PC-3 (cell line): ENCODE measurements at regions not wholly inside any gene's neighbourhood (a gene's known extent, or its start where the extent isn't known, plus 50 kb on each side); places are given as distances from the start of the nearest gene placed in this dataset.

ENCODE experiments used
- EZH2 ChIP-seq: fragments of 300-600 bp; sonication (generic); IDR thresholded peaks from one replicate; pipeline ENCODE4 v1.6.1; 2017; ENCODE audit warnings: antibody characterized with exemption, mild to moderate bottlenecking, low read length; ENCODE audit not compliant: unreplicated experiment
- TF ChIP-seq, protein P1 (sequence below): fragments of 300-600 bp; sonication (generic); conservative IDR thresholded peaks from 2 replicates; pipeline ENCODE4 v1.5.1; 2017; ENCODE audit warnings: antibody characterized with exemption, low read depth, mild to moderate bottlenecking, low read length

GRCh38 chr2:49222975-49223528, 68.7 kb upstream of the FSHR start:
- TF ChIP-seq, protein P1, sequence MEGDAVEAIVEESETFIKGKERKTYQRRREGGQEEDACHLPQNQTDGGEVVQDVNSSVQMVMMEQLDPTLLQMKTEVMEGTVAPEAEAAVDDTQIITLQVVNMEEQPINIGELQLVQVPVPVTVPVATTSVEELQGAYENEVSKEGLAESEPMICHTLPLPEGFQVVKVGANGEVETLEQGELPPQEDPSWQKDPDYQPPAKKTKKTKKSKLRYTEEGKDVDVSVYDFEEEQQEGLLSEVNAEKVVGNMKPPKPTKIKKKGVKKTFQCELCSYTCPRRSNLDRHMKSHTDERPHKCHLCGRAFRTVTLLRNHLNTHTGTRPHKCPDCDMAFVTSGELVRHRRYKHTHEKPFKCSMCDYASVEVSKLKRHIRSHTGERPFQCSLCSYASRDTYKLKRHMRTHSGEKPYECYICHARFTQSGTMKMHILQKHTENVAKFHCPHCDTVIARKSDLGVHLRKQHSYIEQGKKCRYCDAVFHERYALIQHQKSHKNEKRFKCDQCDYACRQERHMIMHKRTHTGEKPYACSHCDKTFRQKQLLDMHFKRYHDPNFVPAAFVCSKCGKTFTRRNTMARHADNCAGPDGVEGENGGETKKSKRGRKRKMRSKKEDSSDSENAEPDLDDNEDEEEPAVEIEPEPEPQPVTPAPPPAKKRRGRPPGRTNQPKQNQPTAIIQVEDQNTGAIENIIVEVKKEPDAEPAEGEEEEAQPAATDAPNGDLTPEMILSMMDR, result no peak
- TF ChIP-seq EZH2, result no peak
